ENCODE measurements at regions not wholly inside any gene's neighbourhood (a gene's known extent, or its start where the extent isn't known, plus 50 kb on each side); places are given as distances from the start of the nearest gene placed in this dataset.

DNA sequence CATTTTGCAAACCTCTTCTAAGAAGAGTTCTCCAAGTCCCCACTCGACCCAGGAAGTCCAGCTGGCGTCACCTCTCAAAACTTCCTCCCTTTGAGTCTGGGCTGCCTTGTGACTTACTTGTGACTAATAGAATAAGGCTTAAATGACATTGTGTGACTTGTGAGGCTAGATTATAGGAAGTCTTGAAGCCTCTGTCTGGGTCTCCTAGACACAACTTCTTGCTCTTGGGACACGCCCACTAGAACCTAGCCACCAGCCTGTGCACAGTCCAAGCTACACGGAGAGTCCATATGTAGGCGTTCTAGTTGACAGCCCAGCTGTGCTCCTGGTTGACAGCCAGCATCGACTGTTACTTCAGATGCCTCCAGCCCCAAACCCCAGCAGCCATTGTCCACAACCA is 66.7 kb upstream of the TANC2 start:
- Mint-ChIP-seq H3K36me3 (ENCODE audit: low read depth, unreplicated experiment) (peaks cover 4% of the 10 kb centered on the region), H3K4me1 (ENCODE audit: unreplicated experiment) (peaks cover 39% of the 10 kb centered on the region), H3K4me3 (ENCODE audit: unreplicated experiment) (no peak overlapping the region), H3K9me3 (ENCODE audit: unreplicated experiment) (no peaks in the 10 kb centered on the region), H3K27me3 (ENCODE audit: unreplicated experiment) (peaks cover 1% of the 10 kb centered on the region), H3K27ac (ENCODE audit: unreplicated experiment) (no peak overlapping the region)
- no peak for DNase-seq (ENCODE audit: low spot score)
- TF ChIP-seq, protein P1, sequence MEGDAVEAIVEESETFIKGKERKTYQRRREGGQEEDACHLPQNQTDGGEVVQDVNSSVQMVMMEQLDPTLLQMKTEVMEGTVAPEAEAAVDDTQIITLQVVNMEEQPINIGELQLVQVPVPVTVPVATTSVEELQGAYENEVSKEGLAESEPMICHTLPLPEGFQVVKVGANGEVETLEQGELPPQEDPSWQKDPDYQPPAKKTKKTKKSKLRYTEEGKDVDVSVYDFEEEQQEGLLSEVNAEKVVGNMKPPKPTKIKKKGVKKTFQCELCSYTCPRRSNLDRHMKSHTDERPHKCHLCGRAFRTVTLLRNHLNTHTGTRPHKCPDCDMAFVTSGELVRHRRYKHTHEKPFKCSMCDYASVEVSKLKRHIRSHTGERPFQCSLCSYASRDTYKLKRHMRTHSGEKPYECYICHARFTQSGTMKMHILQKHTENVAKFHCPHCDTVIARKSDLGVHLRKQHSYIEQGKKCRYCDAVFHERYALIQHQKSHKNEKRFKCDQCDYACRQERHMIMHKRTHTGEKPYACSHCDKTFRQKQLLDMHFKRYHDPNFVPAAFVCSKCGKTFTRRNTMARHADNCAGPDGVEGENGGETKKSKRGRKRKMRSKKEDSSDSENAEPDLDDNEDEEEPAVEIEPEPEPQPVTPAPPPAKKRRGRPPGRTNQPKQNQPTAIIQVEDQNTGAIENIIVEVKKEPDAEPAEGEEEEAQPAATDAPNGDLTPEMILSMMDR (IDR thresholded peaks at IDR 0.05; ENCODE audit: unreplicated experiment), result no peak

DNA sequence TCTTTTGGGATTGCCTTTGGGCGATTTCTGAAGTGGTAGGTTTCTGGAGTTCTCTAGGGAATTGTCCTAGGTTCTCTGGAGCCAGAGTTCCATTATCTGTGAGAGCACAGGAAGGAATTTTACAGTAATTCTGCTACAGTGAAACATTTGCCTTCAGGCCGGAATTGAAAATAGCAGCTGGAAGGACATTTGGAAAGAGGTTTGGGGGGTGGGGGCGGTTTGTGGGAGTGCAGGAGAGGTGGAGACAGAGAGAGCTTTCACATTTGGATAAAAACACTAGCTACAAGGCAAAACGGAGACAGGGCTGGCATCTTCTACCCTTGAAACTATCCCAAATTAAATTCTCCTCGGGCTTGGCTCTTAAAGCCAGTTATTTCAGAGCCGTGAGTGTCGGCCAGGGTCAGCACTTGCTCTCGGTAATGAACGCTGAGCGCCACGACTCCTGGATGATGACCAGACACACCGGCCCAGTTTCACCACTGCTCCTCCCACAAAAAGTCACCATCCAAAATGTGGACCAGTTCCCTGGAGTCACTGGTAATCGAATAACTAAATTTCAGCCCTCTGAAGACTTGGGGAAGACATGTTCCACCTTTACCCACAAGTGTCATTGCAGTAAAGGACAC is 67.7 kb upstream of the TANC2 start:
- H3K4me1 Mint-ChIP-seq (ENCODE audit: unreplicated experiment), result peaks cover 44% of the 10 kb centered on the region
- peaks cover 1% of the 10 kb centered on the region for H3K27me3 Mint-ChIP-seq (ENCODE audit: unreplicated experiment)
- no peak for DNase-seq (ENCODE audit: low spot score)
- TF ChIP-seq, protein P1 (IDR thresholded peaks at IDR 0.05; ENCODE audit: unreplicated experiment), result no peak
- H3K27ac Mint-ChIP-seq (ENCODE audit: unreplicated experiment), result no peak overlapping the region
- H3K9me3 Mint-ChIP-seq (ENCODE audit: unreplicated experiment), result no peaks in the 10 kb centered on the region
- H3K4me3 Mint-ChIP-seq (ENCODE audit: unreplicated experiment), result no peak overlapping the region
- H3K36me3 Mint-ChIP-seq (ENCODE audit: low read depth, unreplicated experiment), result peaks cover 4% of the 10 kb centered on the region

DNA sequence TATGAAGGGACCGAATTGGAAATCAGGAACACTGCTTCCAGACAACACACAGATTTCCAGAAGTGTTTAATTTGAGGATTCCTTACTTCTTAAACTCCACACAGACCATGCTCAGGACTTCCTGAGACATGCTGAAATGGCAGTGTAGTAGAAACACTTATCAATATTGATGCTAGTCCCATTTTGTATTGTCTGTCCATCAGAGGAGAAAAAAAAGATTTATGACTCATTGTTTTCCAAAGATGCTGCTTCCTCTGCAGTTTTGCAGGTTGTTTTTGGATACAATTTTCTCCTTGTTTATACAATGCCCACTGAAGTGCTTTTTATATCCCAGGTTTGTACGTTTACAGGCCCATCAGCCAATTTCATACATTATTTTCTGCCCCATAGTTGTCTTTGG is 68.3 kb upstream of the TANC2 start:
- Mint-ChIP-seq H3K27ac (ENCODE audit: unreplicated experiment) (no peak overlapping the region), H3K9me3 (ENCODE audit: unreplicated experiment) (no peaks in the 10 kb centered on the region), H3K36me3 (ENCODE audit: low read depth, unreplicated experiment) (peaks cover 4% of the 10 kb centered on the region), H3K27me3 (ENCODE audit: unreplicated experiment) (peaks cover 1% of the 10 kb centered on the region), H3K4me1 (ENCODE audit: unreplicated experiment) (peaks cover 45% of the 10 kb centered on the region), H3K4me3 (ENCODE audit: unreplicated experiment) (no peak overlapping the region)
- DNase-seq (ENCODE audit: low spot score), result no peak
- TF ChIP-seq, protein P1 (IDR thresholded peaks at IDR 0.05; ENCODE audit: unreplicated experiment), result no peak

DNA sequence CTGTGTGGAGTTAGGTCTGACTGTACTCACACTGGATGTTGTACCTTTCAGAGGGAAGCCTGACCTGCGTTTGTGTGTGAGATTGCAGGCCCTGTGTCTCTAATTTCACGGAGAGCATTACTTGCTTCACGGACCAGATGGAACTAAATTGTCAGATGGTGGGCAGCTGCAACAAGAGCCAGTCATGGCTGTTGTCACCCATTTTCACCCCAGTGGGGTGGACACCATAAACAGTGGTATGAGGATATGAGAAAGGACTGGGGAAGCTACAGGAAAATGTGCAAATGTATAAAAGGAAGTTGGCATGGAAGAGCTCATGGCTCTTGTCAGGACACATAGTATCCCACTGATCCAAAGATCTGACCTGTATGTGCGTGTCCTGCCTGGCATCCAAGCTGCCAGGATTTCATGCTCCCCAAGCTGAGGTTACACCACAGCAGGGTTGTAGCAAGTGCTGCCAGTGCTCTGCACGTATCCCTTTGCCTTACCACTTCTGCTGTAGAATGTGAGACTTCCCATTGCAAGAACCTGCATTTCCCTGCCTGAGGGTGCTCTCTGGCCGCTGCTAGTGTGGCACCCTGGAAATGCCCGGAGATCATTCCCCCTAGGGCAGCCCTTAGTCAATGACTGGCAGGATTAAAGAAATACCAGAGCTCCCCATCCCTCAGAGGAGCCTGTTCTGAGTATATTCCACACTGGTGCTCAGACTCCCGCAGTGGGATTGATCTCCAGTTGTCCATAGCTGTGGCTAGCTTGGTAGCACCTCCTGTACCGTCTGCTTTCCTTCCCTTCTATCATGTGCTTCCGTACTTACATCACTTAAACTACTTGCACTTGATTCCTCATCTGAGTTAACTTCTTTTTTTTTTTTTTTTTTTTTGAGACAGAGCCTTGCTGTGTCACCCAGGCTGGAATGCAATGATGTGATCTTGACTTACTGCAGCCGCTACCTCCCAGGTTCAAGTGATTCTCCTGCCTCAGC is 70.4 kb upstream of the TANC2 start:
- TF ChIP-seq, protein P1 (IDR thresholded peaks at IDR 0.05; ENCODE audit: unreplicated experiment), result no peak

More for the DNA sequence above, 70.4 kb upstream of the TANC2 start:
- Mint-ChIP-seq H3K27ac (ENCODE audit: unreplicated experiment) (no peak overlapping the region), H3K4me3 (ENCODE audit: unreplicated experiment) (no peak overlapping the region), H3K27me3 (ENCODE audit: unreplicated experiment) (peaks cover 3% of the 10 kb centered on the region), H3K4me1 (ENCODE audit: unreplicated experiment) (peaks cover 60% of the 10 kb centered on the region), H3K9me3 (ENCODE audit: unreplicated experiment) (no peaks in the 10 kb centered on the region), H3K36me3 (ENCODE audit: low read depth, unreplicated experiment) (no peaks in the 10 kb centered on the region)
- no peak for DNase-seq (ENCODE audit: low spot score)
